ENCODE measurements at regions not wholly inside any gene's neighbourhood (a gene's known extent, or its start where the extent isn't known, plus 50 kb on each side); places are given as distances from the start of the nearest gene placed in this dataset.

GRCh38 chr15:70461017-70461416, 302.3 kb downstream of the UACA start:
- DNase-seq (no peak), ATAC-seq (ENCODE audit: low read depth) (no peak)
- ChIA-PET CTCF (interaction anchor here (1.0 kb wide), 1 partner anchor 938 kb away, joined by 3 read pairs; no protein-coding TSS in a partner anchor), POLR2A (ENCODE audit: unreplicated experiment) (no interaction called here)
- H3K79me1 ChIP-seq (ENCODE audit: low read depth in 1 of 2, low read length in 2 of 2), result no peaks in the 10 kb centered on the region
- H3K36me3 ChIP-seq (ENCODE audit: control insufficient read depth, insufficient read depth, low read length), result no peaks in the 10 kb centered on the region
- no peak overlapping the region for H3K56ac ChIP-seq (ENCODE audit: extremely low read depth, insufficient read depth, low read length)
- no peak overlapping the region for H3K27ac ChIP-seq (ENCODE audit: insufficient read depth, low read length)
- intact Hi-C loops (cut with micrococcal nuclease), result loop anchor here (10.0 kb wide), 2 partner anchors 186 to 606 kb away; no protein-coding TSS in a partner anchor
- H3K4me2 ChIP-seq (ENCODE audit: low read depth, low read length), result no peak overlapping the region
- H3K14ac ChIP-seq (replicated peaks; ENCODE audit: low read depth, low read length), result no peak overlapping the region
- H3K18ac ChIP-seq (ENCODE audit: low read depth, low read length), result no peak overlapping the region
- no peaks in the 10 kb centered on the region for H4K20me1 ChIP-seq (ENCODE audit: insufficient read depth, low read length)
- WGBS, 2 experiments (ENCODE audit: extremely low coverage in 2 of 2, insufficient read length in 1 of 2), result 60% methylated on average over 1 of the region's 1 CpG; no CpG with 5 or more reads in 1 of the 2 experiments
- in situ Hi-C loops (cut with MboI; ENCODE audit: low sequenced_read_pairs), result no loop called here
- no peak overlapping the region for H3K4me3 ChIP-seq (ENCODE audit: insufficient read depth, low read depth, low read length)
- H3K9ac ChIP-seq (ENCODE audit: low read depth, low read length), result no peak overlapping the region
- H2AFZ ChIP-seq (replicated peaks; ENCODE audit: low read length, poor library complexity), result no peak overlapping the region
- H2BK20ac ChIP-seq (ENCODE audit: low read depth, low read length), result no peak overlapping the region
- no peak overlapping the region for H2AK9ac ChIP-seq (replicated peaks; ENCODE audit: low read depth, low read length, poor library complexity)
- H3K23ac ChIP-seq (ENCODE audit: low read depth, low read length), result no peak overlapping the region
- no peaks in the 10 kb centered on the region for H3K9me1 ChIP-seq (ENCODE audit: insufficient read depth, low read length)
- dilution Hi-C loops (cut with HindIII; ENCODE audit: low sequenced_read_pairs, unreplicated experiment), result no loop called here
- TF ChIP-seq MXI1 (IDR thresholded peaks at IDR 0.05; ENCODE audit: borderline replicate concordance, low read depth, low read length), result no peak
- BruUV-seq (replicated peaks), result no TSS peak
- H2BK120ac ChIP-seq (ENCODE audit: low read depth, low read length), result no peak overlapping the region
- H2BK5ac ChIP-seq (ENCODE audit: low read depth, low read length, poor library complexity, severe bottlenecking), result no peak overlapping the region
- H3K4me1 ChIP-seq (ENCODE audit: control insufficient read depth, insufficient read depth, low read length), result no peaks in the 10 kb centered on the region
- no peak overlapping the region for H4K5ac ChIP-seq (ENCODE audit: low read depth, low read length)
- peaks cover 37% of the 10 kb centered on the region for H3K27me3 ChIP-seq (ENCODE audit: control insufficient read depth, insufficient read depth, low read length)
- H3K4ac ChIP-seq (ENCODE audit: low read depth, low read length), result no peak overlapping the region
- no peak overlapping the region for H4K8ac ChIP-seq (ENCODE audit: low read depth in 2 of 2, low read length in 2 of 2)
- no peak overlapping the region for H2BK15ac ChIP-seq (ENCODE audit: low read depth, low read length)
- no peak overlapping the region for H2AK5ac ChIP-seq (ENCODE audit: low read depth, low read length)
- no peak overlapping the region for H4K91ac ChIP-seq (ENCODE audit: insufficient read depth, low read depth, low read length)
- H3K9me3 ChIP-seq (ENCODE audit: control insufficient read depth, insufficient read depth, low read length), result peaks cover 4% of the 10 kb centered on the region; the same call in 1 of the 2 replicates
